BLaER1 treated with 17β-estradiol and CSF1 and Interleukin-3, amounts not matched to agents 10 nM and 100 nM (cell line): ENCODE measurements at regions not wholly inside any gene's neighbourhood (a gene's known extent, or its start where the extent isn't known, plus 50 kb on each side); places are given as distances from the start of the nearest gene placed in this dataset.
A peak's percentile ranks its signal among the peaks of the same experiment; 100 is the strongest.

ENCODE experiments used
- H3K27ac ChIP-seq, 11 experiments: shearing (Covaris generic); formaldehyde crosslinking; 2 replicates each; pipeline ENCODE4 v1.8.1; 2022
- H3K27me3 ChIP-seq, 11 experiments: shearing (Covaris generic); formaldehyde crosslinking; 2 replicates each; pipeline ENCODE4 v1.8.1; 2022
- H3K36me3 ChIP-seq, 11 experiments: shearing (Covaris generic); formaldehyde crosslinking; 2 replicates each; pipeline ENCODE4 v1.8.1; 2022
- H3K4me1 ChIP-seq, 10 experiments: shearing (Covaris generic); formaldehyde crosslinking; 2 replicates each; pipeline ENCODE4 v1.8.1; 2022
- H3K4me2 ChIP-seq, 11 experiments: shearing (Covaris generic); formaldehyde crosslinking; 2 replicates each; pipeline ENCODE4 v1.8.1; 2022
- H3K4me3 ChIP-seq, 10 experiments: shearing (Covaris generic); formaldehyde crosslinking; 2 replicates each; pipeline ENCODE4 v1.8.1; 2022
- H3K9ac ChIP-seq, 11 experiments: shearing (Covaris generic); formaldehyde crosslinking; 2 replicates each; pipeline ENCODE4 v1.8.1; 2022
- H3K9me3 ChIP-seq, 11 experiments: shearing (Covaris generic); formaldehyde crosslinking; replicated peaks in 1 of 11; 2 replicates each; pipeline ENCODE4 v1.8.1; 2022
- H4K20me1 ChIP-seq, 11 experiments: shearing (Covaris generic); formaldehyde crosslinking; 2 replicates each; pipeline ENCODE4 v1.8.1; 2022
- Cebpa-rat ChIP-seq, 11 experiments: shearing (Covaris generic); IDR thresholded peaks; 2 replicates each; pipeline ENCODE4 v1.8.1; 2022

- H3K27me3 ChIP-seq = no peaks in the 10 kb centered on the region
- no peak overlapping the region for H3K4me3 ChIP-seq
- H3K36me3 ChIP-seq = no peaks in the 10 kb centered on the region
- no peak for TF ChIP-seq Cebpa-rat (IDR thresholded peaks at IDR 0.05)
- H3K4me1 ChIP-seq = no peaks in the 10 kb centered on the region
- H3K27ac ChIP-seq = no peak overlapping the region
- no peaks in the 10 kb centered on the region for H4K20me1 ChIP-seq
- H3K4me2 ChIP-seq = no peak overlapping the region
- no peaks in the 10 kb centered on the region for H3K9me3 ChIP-seq
- no peak overlapping the region for H3K9ac ChIP-seq
Observed at GRCh38 chr2:18987016-18987415, 371.4 kb downstream of the OSR1 start.

DNA sequence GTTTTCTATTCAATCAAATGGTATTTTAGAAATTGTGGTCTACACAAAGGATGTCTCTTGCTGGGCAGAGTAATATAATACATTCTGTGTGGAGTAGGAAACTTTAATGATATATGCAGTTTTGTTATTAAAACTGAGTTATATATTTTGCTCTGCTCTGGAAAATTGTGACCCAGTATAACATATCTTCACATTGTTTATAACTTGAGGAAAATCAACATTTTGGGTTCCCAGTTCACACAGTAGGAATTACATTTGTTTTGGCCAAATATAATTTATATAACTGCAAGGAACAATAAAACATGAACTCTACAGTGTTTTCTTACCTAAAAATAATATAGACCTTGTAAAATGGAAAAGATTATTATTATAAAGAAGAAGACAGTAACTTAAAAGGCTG, 372.4 kb downstream of the OSR1 start:
- Histone ChIP-seq H3K27me3 (peaks cover 0 to 1% (median 0%) of the 10 kb centered on the region in 11 experiments; a peak in 1 of 22 replicates), H3K27ac (no peak overlapping the region), H4K20me1 (no peaks in the 10 kb centered on the region), H3K9me3 (no peaks in the 10 kb centered on the region), H3K36me3 (no peaks in the 10 kb centered on the region), H3K4me1 (no peaks in the 10 kb centered on the region), H3K4me3 (no peak overlapping the region), H3K9ac (no peak overlapping the region), H3K4me2 (no peak overlapping the region)
- no peak for TF ChIP-seq Cebpa-rat (IDR thresholded peaks at IDR 0.05)

- peaks cover 0 to 47% (median 8%) of the 10 kb centered on the region in 11 experiments; a peak in 12 of 22 replicates for H3K27me3 ChIP-seq
- 0 out of 22 replicates have a peak, but pooled peaks cover 0 to 4% (median 0%) of the 10 kb centered on the region in 11 experiments for H4K20me1 ChIP-seq
- H3K4me1 ChIP-seq = peaks cover 8 to 14% (median 12%) of the 10 kb centered on the region in 10 experiments
- H3K36me3 ChIP-seq = no peaks in the 10 kb centered on the region
- no peak overlapping the region for H3K9ac ChIP-seq
- H3K4me2 ChIP-seq = no peak overlapping the region
- H3K9me3 ChIP-seq = no peaks in the 10 kb centered on the region
- H3K27ac ChIP-seq = no peak overlapping the region
- no peak for TF ChIP-seq Cebpa-rat (IDR thresholded peaks at IDR 0.05)
- H3K4me3 ChIP-seq = no peak overlapping the region
Observed at GRCh38 chr2:18980786-18981430, 377.5 kb downstream of the OSR1 start.

DNA sequence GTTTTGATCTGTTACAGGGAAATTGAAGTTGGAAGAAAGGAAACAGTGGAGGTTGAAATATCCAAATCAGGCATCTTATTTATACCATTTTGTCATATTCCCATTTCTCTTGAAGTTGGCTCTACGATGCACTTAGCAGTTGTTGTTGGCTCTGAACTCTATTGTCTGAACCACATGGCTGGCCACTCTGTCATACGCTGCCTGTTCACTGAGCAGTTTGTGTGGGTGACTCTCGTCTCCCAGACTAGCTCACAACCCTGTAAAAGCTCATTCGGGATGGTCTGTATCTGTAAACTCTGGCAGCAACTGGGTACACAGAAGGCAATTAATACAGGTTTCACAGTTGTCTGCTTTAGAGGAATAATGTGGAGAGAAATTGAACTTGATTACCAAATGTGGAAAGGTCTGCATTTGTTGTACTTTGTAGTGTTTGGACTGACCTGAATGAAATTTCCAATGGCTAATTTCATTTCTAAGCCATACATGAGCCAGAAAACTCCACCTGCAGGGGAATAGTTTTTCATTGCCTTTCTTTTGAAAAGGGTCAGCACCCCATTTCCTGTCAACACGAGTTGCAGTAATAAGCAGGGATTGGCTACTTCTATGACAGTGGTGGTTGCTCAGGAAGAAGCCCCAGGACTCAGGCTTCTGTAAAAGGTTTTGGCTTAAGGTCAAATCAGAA, 378.2 kb downstream of the OSR1 start:
- no peak for TF ChIP-seq Cebpa-rat (IDR thresholded peaks at IDR 0.05)
- H3K9me3 ChIP-seq = no peaks in the 10 kb centered on the region
- 0 out of 22 replicates have a peak, but pooled peaks cover 0 to 7% (median 0%) of the 10 kb centered on the region in 11 experiments for H4K20me1 ChIP-seq
- no peak overlapping the region for H3K9ac ChIP-seq
- peaks cover 0 to 54% (median 13%) of the 10 kb centered on the region in 11 experiments; a peak in 12 of 22 replicates for H3K27me3 ChIP-seq
- no peak overlapping the region for H3K27ac ChIP-seq
- no peaks in the 10 kb centered on the region for H3K36me3 ChIP-seq
- H3K4me2 ChIP-seq = no peak overlapping the region
- H3K4me3 ChIP-seq = no peak overlapping the region
- H3K4me1 ChIP-seq = peaks cover 13 to 21% (median 19%) of the 10 kb centered on the region in 10 experiments

DNA sequence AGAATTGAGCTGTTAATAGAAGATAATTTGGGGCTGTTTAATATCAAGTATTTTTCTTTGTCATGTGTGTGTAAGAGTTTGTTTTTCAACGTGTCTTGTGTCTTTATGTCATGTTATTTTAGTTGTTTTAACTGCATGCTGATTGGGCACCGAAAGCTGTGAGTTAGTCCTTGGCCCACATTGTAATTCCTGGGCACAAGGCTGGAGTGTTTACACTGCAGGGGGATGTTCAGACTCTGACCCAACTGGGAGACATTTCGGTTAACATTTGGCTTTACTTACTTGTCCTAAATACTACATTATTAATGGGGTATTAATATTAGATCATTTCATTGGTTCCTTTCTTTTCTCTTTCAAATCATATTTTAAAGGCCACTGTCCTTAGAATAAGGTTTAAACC, 381.0 kb downstream of the OSR1 start:
- Histone ChIP-seq H4K20me1 (0 out of 22 replicates have a peak, but pooled peaks cover 0 to 8% (median 0%) of the 10 kb centered on the region in 11 experiments), H3K9ac (no peak overlapping the region), H3K4me1 (peaks cover 13 to 23% (median 19%) of the 10 kb centered on the region in 10 experiments), H3K27ac (no peak overlapping the region), H3K4me3 (no peak overlapping the region), H3K36me3 (no peaks in the 10 kb centered on the region), H3K9me3 (0 out of 22 replicates have a peak, but pooled peaks cover 0 to 5% (median 0%) of the 10 kb centered on the region in 11 experiments), H3K27me3 (peaks cover 0 to 79% (median 22%) of the 10 kb centered on the region in 11 experiments; a peak in 12 of 22 replicates), H3K4me2 (peak overlapping the region in 8 of 11 experiments; percentile 64 to 80 (median 72); a peak in 9 of 22 replicates)
- no peak for TF ChIP-seq Cebpa-rat (IDR thresholded peaks at IDR 0.05)

DNA sequence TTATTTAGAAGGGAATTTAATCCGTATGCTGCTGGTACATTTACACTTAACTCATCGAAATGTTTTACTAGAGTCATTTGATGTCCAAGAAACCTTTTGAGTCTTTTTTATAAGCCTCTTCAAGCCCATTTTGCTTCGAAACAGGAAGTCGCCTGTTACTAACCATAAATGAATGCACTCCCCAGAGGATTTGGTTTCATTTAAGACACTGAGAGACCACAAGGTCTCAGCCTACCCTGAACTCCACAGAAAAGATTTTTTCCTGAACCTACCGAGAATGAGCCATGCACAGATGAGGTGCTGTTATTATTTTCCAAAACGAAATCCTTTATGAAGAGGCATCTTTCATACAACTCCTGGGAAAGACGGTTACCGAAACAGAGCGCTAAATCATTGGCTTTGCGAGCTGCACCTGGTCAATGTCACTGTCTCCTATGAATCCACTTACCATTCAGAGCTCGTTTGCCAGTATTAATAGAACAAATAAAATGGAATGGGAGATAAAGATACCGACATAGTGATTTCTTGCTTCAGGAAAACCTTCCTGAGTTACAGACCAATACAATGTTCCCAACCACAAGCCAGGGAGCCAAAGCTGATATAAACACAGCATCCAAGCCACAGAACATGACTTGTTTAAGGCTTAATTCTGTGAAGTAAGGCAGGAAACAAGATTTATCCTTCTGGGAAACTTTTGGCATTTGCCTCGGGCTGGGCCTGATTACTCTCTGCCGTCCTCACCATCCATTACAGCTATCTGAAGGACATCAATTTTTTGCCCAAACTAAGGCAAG, 382.1 kb downstream of the OSR1 start:
- Histone ChIP-seq H3K27me3 (peaks cover 0 to 89% (median 22%) of the 10 kb centered on the region in 11 experiments; a peak in 12 of 22 replicates), H3K27ac (no peak overlapping the region), H3K4me1 (peaks cover 13 to 23% (median 19%) of the 10 kb centered on the region in 10 experiments), H4K20me1 (0 out of 22 replicates have a peak, but pooled peaks cover 0 to 8% (median 0%) of the 10 kb centered on the region in 11 experiments), H3K9me3 (0 out of 22 replicates have a peak, but pooled peaks cover 0 to 5% (median 0%) of the 10 kb centered on the region in 11 experiments), H3K36me3 (no peaks in the 10 kb centered on the region), H3K4me3 (no peak overlapping the region; a peak in 1 of 20 replicates), H3K9ac (no peak overlapping the region), H3K4me2 (peak overlapping the region; percentile 50 to 80 (median 69))
- no peak for TF ChIP-seq Cebpa-rat (IDR thresholded peaks at IDR 0.05)

DNA sequence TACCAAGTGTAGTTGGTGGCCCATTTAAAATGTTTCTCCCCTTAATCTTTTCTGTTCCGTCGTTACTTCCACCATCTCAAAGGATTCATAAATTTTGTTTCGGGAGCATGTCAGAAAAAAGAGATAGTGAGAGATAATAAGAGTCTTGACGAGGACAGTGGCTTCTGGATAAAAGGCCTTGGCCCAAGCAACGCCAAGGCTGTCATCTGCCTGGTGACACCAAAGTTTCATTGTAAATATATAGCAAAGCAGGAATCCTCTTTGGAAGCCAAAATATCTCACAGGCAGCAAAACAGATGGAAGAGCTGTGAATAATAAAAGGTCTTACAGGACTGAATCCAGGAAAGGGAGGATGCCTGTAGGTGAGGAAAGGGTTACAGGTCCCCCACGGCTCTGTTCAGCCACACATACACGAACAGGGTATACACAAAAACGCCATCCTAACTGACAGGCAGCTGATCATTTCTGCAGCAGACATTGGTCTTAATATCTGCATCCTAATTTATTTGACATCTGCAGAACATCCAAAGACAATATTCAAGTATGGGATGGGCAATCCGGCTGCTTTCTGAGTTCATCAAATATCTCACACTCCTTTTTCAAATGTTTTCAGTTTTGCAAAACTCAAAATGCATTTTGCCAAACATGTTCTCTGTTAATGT, 382.8 kb downstream of the OSR1 start:
- no peak overlapping the region for H3K9ac ChIP-seq
- H3K4me2 ChIP-seq = peak overlapping the region; percentile 50 to 80 (median 69)
- no peak overlapping the region for H3K27ac ChIP-seq
- peaks cover 0 to 94% (median 22%) of the 10 kb centered on the region in 11 experiments; a peak in 12 of 22 replicates for H3K27me3 ChIP-seq
- H3K4me3 ChIP-seq = no peak overlapping the region; a peak in 1 of 20 replicates
- no peaks in the 10 kb centered on the region for H3K36me3 ChIP-seq
- TF ChIP-seq Cebpa-rat (IDR thresholded peaks at IDR 0.05) = no peak
- H3K4me1 ChIP-seq = peaks cover 13 to 23% (median 19%) of the 10 kb centered on the region in 10 experiments
- 0 out of 22 replicates have a peak, but pooled peaks cover 0 to 8% (median 0%) of the 10 kb centered on the region in 11 experiments for H4K20me1 ChIP-seq
- 0 out of 22 replicates have a peak, but pooled peaks cover 0 to 5% (median 0%) of the 10 kb centered on the region in 11 experiments for H3K9me3 ChIP-seq

- peaks cover 11 to 16% (median 14%) of the 10 kb centered on the region in 10 experiments for H3K4me1 ChIP-seq
- TF ChIP-seq Cebpa-rat (IDR thresholded peaks at IDR 0.05) = no peak
- H3K36me3 ChIP-seq = no peaks in the 10 kb centered on the region
- H3K9me3 ChIP-seq = peaks cover 0 to 5% (median 0%) of the 10 kb centered on the region in 11 experiments; a peak in 1 of 22 replicates
- no peak overlapping the region for H3K27ac ChIP-seq
- H3K4me2 ChIP-seq = no peak overlapping the region
- no peak overlapping the region for H3K9ac ChIP-seq
- H4K20me1 ChIP-seq = 0 out of 22 replicates have a peak, but pooled peaks cover 0 to 8% (median 0%) of the 10 kb centered on the region in 11 experiments
- H3K27me3 ChIP-seq = peaks cover 0 to 56% (median 14%) of the 10 kb centered on the region in 11 experiments; a peak in 11 of 22 replicates
- H3K4me3 ChIP-seq = no peak overlapping the region
Observed at GRCh38 chr2:18971628-18972027, 382.3 kb upstream of the NT5C1B start.
